Osteoblast (primary cell): ENCODE measurements at regions not wholly inside any gene's neighbourhood (a gene's known extent, or its start where the extent isn't known, plus 50 kb on each side); places are given as distances from the start of the nearest gene placed in this dataset.
"Not testable (repeated sequence)": the region's sequence is repeated elsewhere in the genome, so short reads cannot be mapped to it uniquely, and the experiment has no call there.

ENCODE experiments used
- DNase-seq: peaks from one replicate; pipeline ENCODE4 v3.0.0; 2011; ENCODE audit warnings: low spot score, mixed read lengths; ENCODE audit not compliant: insufficient read length; ENCODE audit errors: missing footprints
- H2AFZ ChIP-seq: 2 replicates; pipeline ENCODE4 v1.6.0; 2011; ENCODE audit warnings: mild to moderate bottlenecking, low read length
- H3K27ac ChIP-seq: 2 replicates; pipeline ENCODE4 v1.5.1; 2011; ENCODE audit warnings: mild to moderate bottlenecking, low read depth, low read length, moderate library complexity
- H3K27me3 ChIP-seq: 2 replicates; pipeline ENCODE4 v1.6.0; 2012; ENCODE audit warnings: mild to moderate bottlenecking, control low read depth, inconsistent platforms, low read length, moderate library complexity; ENCODE audit not compliant: insufficient read depth
- H3K36me3 ChIP-seq: 2 replicates; pipeline ENCODE4 v1.5.1; 2011; ENCODE audit warnings: mild to moderate bottlenecking, low read length, control low read depth, moderate library complexity; ENCODE audit not compliant: insufficient read depth
- H3K4me1 ChIP-seq: 2 replicates; pipeline ENCODE4 v1.5.1; 2011; ENCODE audit warnings: mild to moderate bottlenecking, low read length, control low read depth, moderate library complexity; ENCODE audit not compliant: insufficient read depth
- H3K4me2 ChIP-seq: 2 replicates; pipeline ENCODE4 v1.6.0; 2011; ENCODE audit warnings: mild to moderate bottlenecking, low read length; ENCODE audit not compliant: insufficient read depth
- H3K4me3 ChIP-seq: fragments of 200-600 bp; sonication (generic); 3 replicates; pipeline ENCODE4 v1.5.1; 2012; ENCODE audit warnings: mild to moderate bottlenecking, low read length, inconsistent platforms; ENCODE audit not compliant: insufficient read depth
- H3K79me2 ChIP-seq: 2 replicates; pipeline ENCODE4 v1.6.0; 2012; ENCODE audit warnings: mild to moderate bottlenecking, low read length, control low read depth, inconsistent platforms; ENCODE audit not compliant: insufficient read depth
- H3K9me3 ChIP-seq: 2 replicates; pipeline ENCODE4 v1.5.1; 2011; ENCODE audit warnings: low read depth, low read length, control low read depth
- H4K20me1 ChIP-seq: 2 replicates; pipeline ENCODE4 v1.6.0; 2012; ENCODE audit warnings: mild to moderate bottlenecking, low read length, control low read depth; ENCODE audit not compliant: insufficient read depth
- TF ChIP-seq, protein P1 (sequence below): IDR thresholded peaks from 2 replicates; pipeline ENCODE4 v1.5.1; 2011; ENCODE audit warnings: mild to moderate bottlenecking, low read depth, low read length, moderate library complexity; ENCODE audit errors: extremely low read depth

DNA sequence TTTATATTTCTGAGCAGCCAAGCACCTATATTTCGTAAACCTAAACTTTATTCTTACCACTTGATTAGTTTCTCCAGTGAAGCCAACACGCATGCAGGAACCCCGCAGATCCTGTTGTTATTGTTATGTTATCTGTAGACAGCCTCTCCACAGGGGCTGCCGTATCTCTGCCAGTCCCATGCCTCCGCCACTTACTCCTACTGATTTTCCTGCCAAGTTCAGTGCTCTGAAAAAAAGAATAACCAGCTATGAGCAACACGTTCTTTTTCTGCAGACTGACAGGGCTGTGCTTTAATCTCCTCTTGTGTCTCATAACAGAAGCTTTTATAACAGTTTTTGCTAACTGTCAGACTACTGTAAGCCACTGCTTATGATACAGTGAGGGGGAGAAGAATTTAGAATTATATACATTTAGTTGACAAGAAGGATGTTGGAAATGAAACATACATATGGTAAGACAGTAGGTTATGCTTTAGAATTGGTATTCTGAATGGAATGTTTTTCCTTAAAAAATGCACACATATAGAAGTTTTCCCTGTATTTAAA, 347.4 kb downstream of the SI start:
- TF ChIP-seq, protein P1, sequence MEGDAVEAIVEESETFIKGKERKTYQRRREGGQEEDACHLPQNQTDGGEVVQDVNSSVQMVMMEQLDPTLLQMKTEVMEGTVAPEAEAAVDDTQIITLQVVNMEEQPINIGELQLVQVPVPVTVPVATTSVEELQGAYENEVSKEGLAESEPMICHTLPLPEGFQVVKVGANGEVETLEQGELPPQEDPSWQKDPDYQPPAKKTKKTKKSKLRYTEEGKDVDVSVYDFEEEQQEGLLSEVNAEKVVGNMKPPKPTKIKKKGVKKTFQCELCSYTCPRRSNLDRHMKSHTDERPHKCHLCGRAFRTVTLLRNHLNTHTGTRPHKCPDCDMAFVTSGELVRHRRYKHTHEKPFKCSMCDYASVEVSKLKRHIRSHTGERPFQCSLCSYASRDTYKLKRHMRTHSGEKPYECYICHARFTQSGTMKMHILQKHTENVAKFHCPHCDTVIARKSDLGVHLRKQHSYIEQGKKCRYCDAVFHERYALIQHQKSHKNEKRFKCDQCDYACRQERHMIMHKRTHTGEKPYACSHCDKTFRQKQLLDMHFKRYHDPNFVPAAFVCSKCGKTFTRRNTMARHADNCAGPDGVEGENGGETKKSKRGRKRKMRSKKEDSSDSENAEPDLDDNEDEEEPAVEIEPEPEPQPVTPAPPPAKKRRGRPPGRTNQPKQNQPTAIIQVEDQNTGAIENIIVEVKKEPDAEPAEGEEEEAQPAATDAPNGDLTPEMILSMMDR = no peak
- H4K20me1 ChIP-seq = no peaks in the 10 kb centered on the region
- H3K79me2 ChIP-seq = no peaks in the 10 kb centered on the region
- no peak overlapping the region for H3K27ac ChIP-seq
- H3K9me3 ChIP-seq = peaks cover 5% of the 10 kb centered on the region
- H2AFZ ChIP-seq = no peak overlapping the region
- no peaks in the 10 kb centered on the region for H3K27me3 ChIP-seq
- H3K36me3 ChIP-seq = no peaks in the 10 kb centered on the region
- no peak overlapping the region for H3K4me3 ChIP-seq
- no peak overlapping the region for H3K4me2 ChIP-seq
- DNase-seq = no peak
- H3K4me1 ChIP-seq = no peaks in the 10 kb centered on the region

GRCh38 chr3:164723396-164723795, 354.9 kb downstream of the SI start:
- Histone ChIP-seq H3K27me3 (no peaks in the 10 kb centered on the region), H2AFZ (no peak overlapping the region), H3K9me3 (peaks cover 9% of the 10 kb centered on the region), H3K4me1 (no peaks in the 10 kb centered on the region), H3K4me2 (no peak overlapping the region), H3K36me3 (no peaks in the 10 kb centered on the region), H3K79me2 (no peaks in the 10 kb centered on the region), H3K27ac (no peak overlapping the region), H3K4me3 (no peak overlapping the region), H4K20me1 (no peaks in the 10 kb centered on the region)
- no peak for DNase-seq
- TF ChIP-seq, protein P1 = no peak

- H3K4me3 ChIP-seq, H4K20me1 ChIP-seq, DNase-seq: not testable (repeated sequence)
Measured at GRCh38 chr3:164702808-164703207, 375.5 kb downstream of the SI start.

DNA sequence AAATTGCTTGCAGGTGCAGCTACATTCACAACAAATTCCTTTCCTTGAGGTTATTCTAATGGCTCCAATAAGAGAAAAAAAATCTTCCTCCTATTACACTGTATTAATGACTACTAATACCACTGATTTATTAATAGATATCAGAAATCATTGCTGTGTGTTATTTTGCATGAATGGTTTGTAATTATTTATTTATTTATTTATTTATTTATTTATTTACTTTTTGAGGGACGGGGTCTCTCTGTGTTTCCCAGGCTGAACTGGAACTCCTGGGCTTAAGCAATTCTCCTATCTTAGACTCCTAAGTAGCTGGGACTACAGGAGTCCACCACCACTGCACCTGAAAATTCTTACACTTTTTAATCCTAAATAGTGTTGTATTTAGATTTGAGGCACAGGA, 390.4 kb downstream of the SI start:
- Histone ChIP-seq H3K27ac (no peak overlapping the region), H3K36me3 (no peaks in the 10 kb centered on the region), H3K9me3 (no peaks in the 10 kb centered on the region), H3K4me1 (no peaks in the 10 kb centered on the region), H3K4me2 (no peak overlapping the region), H2AFZ (no peak overlapping the region), H3K27me3 (no peaks in the 10 kb centered on the region), H3K79me2 (no peaks in the 10 kb centered on the region), H3K4me3 (no peak overlapping the region), H4K20me1 (no peaks in the 10 kb centered on the region)
- DNase-seq = no peak
- TF ChIP-seq, protein P1 = no peak

More at GRCh38 chr3:164702808-164703207, 375.5 kb downstream of the SI start:
- H3K9me3 ChIP-seq, H2AFZ ChIP-seq, H3K27ac ChIP-seq, H3K79me2 ChIP-seq, H3K27me3 ChIP-seq, H3K4me1 ChIP-seq, H3K4me2 ChIP-seq, H3K36me3 ChIP-seq: not testable (repeated sequence)
